ENCODE measurements at regions not wholly inside any gene's neighbourhood (a gene's known extent, or its start where the extent isn't known, plus 50 kb on each side); places are given as distances from the start of the nearest gene placed in this dataset.

DNA sequence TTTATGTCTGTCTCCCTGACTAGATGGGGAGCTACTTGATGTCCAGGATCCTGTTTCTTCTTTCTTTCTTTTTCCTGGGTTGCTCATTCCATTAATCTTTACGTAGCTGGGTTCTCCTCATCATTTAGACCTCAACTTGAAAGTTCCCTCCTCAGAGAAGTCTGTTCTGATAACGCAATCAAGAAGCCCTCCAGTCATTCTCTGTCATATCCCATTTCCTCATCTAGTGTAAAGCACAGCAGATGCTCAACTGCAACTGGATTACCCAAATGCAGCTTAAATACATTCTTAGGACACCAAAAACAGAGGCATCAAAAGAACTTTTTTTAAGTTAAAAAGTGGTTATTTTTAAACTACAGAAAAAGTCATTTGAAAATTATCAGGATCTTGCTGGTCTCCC, 51.7 kb upstream of the ST3GAL6 start:
- TF ChIP-seq, protein P1, sequence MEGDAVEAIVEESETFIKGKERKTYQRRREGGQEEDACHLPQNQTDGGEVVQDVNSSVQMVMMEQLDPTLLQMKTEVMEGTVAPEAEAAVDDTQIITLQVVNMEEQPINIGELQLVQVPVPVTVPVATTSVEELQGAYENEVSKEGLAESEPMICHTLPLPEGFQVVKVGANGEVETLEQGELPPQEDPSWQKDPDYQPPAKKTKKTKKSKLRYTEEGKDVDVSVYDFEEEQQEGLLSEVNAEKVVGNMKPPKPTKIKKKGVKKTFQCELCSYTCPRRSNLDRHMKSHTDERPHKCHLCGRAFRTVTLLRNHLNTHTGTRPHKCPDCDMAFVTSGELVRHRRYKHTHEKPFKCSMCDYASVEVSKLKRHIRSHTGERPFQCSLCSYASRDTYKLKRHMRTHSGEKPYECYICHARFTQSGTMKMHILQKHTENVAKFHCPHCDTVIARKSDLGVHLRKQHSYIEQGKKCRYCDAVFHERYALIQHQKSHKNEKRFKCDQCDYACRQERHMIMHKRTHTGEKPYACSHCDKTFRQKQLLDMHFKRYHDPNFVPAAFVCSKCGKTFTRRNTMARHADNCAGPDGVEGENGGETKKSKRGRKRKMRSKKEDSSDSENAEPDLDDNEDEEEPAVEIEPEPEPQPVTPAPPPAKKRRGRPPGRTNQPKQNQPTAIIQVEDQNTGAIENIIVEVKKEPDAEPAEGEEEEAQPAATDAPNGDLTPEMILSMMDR (CRISPR knock-in tag; IDR thresholded peaks at IDR 0.05), result no peak
- TF ChIP-seq TCF7L2 (IDR thresholded peaks at IDR 0.05; ENCODE audit: low read depth, low read length) (no peak), CBX2 (IDR thresholded peaks at IDR 0.05; ENCODE audit: low read depth, low read length) (no peak), CBX2 (CRISPR knock-in tag; IDR thresholded peaks at IDR 0.05; ENCODE audit: low read depth) (no peak), TARDBP (CRISPR knock-in tag; IDR thresholded peaks at IDR 0.05) (no peak), FOXJ3 (CRISPR knock-in tag; IDR thresholded peaks at IDR 0.05; ENCODE audit: borderline replicate concordance) (no peak), GABPA (IDR thresholded peaks at IDR 0.05; ENCODE audit: low read depth, low read length) (no peak), GABPA (CRISPR knock-in tag; IDR thresholded peaks at IDR 0.05; ENCODE audit: low read depth) (no peak), MYC (CRISPR knock-in tag; IDR thresholded peaks at IDR 0.05; ENCODE audit: borderline replicate concordance) (no peak), CC2D1A (CRISPR knock-in tag; IDR thresholded peaks at IDR 0.05) (no peak), ZNF710 (CRISPR knock-in tag; IDR thresholded peaks at IDR 0.05; ENCODE audit: borderline replicate concordance) (no peak), ZNF510 (CRISPR knock-in tag; IDR thresholded peaks at IDR 0.05; ENCODE audit: low read depth) (no peak), ZBTB42 (CRISPR knock-in tag; IDR thresholded peaks at IDR 0.05) (no peak)
- TF ChIP-seq, protein P2, sequence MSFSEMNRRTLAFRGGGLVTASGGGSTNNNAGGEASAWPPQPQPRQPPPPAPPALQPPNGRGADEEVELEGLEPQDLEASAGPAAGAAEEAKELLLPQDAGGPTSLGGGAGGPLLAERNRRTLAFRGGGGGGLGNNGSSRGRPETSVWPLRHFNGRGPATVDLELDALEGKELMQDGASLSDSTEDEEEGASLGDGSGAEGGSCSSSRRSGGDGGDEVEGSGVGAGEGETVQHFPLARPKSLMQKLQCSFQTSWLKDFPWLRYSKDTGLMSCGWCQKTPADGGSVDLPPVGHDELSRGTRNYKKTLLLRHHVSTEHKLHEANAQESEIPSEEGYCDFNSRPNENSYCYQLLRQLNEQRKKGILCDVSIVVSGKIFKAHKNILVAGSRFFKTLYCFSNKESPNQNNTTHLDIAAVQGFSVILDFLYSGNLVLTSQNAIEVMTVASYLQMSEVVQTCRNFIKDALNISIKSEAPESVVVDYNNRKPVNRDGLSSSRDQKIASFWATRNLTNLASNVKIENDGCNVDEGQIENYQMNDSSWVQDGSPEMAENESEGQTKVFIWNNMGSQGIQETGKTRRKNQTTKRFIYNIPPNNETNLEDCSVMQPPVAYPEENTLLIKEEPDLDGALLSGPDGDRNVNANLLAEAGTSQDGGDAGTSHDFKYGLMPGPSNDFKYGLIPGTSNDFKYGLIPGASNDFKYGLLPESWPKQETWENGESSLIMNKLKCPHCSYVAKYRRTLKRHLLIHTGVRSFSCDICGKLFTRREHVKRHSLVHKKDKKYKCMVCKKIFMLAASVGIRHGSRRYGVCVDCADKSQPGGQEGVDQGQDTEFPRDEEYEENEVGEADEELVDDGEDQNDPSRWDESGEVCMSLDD (CRISPR knock-in tag; IDR thresholded peaks at IDR 0.05; ENCODE audit: borderline replicate concordance), result no peak

Data from HepG2 (cell line).